ENCODE measurements at regions not wholly inside any gene's neighbourhood (a gene's known extent, or its start where the extent isn't known, plus 50 kb on each side); places are given as distances from the start of the nearest gene placed in this dataset.
A peak's percentile ranks its signal among the peaks of the same experiment; 100 is the strongest.

GRCh38 chr14:27557445-27557844 lies 959.6 kb upstream of the NOVA1 start:
- Histone ChIP-seq H3K27ac (no peak overlapping the region), H3K27me3 (ENCODE audit: low read depth) (no peaks in the 10 kb centered on the region), H3K4me3 (no peak overlapping the region), H3K4me1 (no peaks in the 10 kb centered on the region), H3K9me3 (no peaks in the 10 kb centered on the region), H3K36me3 (no peaks in the 10 kb centered on the region)
- no peak for ATAC-seq
- intact Hi-C loops (cut with DNase I), result no loop called here
- no peak for TF ChIP-seq CTCF (IDR thresholded peaks at IDR 0.05)
- DNase-seq, result no peak

GRCh38 chr14:27559848-27560247 lies 962.0 kb upstream of the NOVA1 start:
- Histone ChIP-seq H3K27me3 (ENCODE audit: low read depth) (no peaks in the 10 kb centered on the region), H3K4me1 (no peaks in the 10 kb centered on the region), H3K36me3 (no peaks in the 10 kb centered on the region), H3K9me3 (no peaks in the 10 kb centered on the region), H3K4me3 (no peak overlapping the region), H3K27ac (no peak overlapping the region)
- ATAC-seq (no peak), DNase-seq (no peak)
- no peak for TF ChIP-seq CTCF (IDR thresholded peaks at IDR 0.05)
- intact Hi-C loops (cut with DNase I), result no loop called here

- H3K27me3 ChIP-seq (ENCODE audit: low read depth), result no peaks in the 10 kb centered on the region
- no peak for TF ChIP-seq CTCF (IDR thresholded peaks at IDR 0.05)
- intact Hi-C loops (cut with DNase I), result no loop called here
- DNase-seq (no peak), ATAC-seq (no peak)
- H3K4me1 ChIP-seq, result no peaks in the 10 kb centered on the region
- no peaks in the 10 kb centered on the region for H3K36me3 ChIP-seq
- no peak overlapping the region for H3K4me3 ChIP-seq
- H3K27ac ChIP-seq, result no peak overlapping the region
- H3K9me3 ChIP-seq, result no peaks in the 10 kb centered on the region
Observed at GRCh38 chr14:27566843-27567382, 969.1 kb upstream of the NOVA1 start.

GRCh38 chr14:27573018-27573417 lies 975.2 kb upstream of the NOVA1 start:
- ATAC-seq (peak in 1 of 2 donors; percentile 21), DNase-seq (no peak)
- Histone ChIP-seq H3K36me3 (no peaks in the 10 kb centered on the region), H3K27ac (no peak overlapping the region), H3K4me1 (no peaks in the 10 kb centered on the region), H3K4me3 (no peak overlapping the region), H3K9me3 (peaks cover 6% of the 10 kb centered on the region), H3K27me3 (ENCODE audit: low read depth) (no peaks in the 10 kb centered on the region)
- no peak for TF ChIP-seq CTCF (IDR thresholded peaks at IDR 0.05)
- intact Hi-C loops (cut with DNase I), result no loop called here

- H3K27ac ChIP-seq, result no peak overlapping the region
- H3K9me3 ChIP-seq, result no peaks in the 10 kb centered on the region
- ATAC-seq (no peak), DNase-seq (no peak)
- no peaks in the 10 kb centered on the region for H3K36me3 ChIP-seq
- H3K4me3 ChIP-seq, result no peak overlapping the region
- H3K27me3 ChIP-seq (ENCODE audit: low read depth), result no peaks in the 10 kb centered on the region
- TF ChIP-seq CTCF (IDR thresholded peaks at IDR 0.05), result no peak
- intact Hi-C loops (cut with DNase I), result no loop called here
- no peaks in the 10 kb centered on the region for H3K4me1 ChIP-seq
Observed at GRCh38 chr14:27587103-27587502, 989.3 kb upstream of the NOVA1 start.

- TF ChIP-seq CTCF (IDR thresholded peaks at IDR 0.05), result no peak
- Histone ChIP-seq H3K36me3 (no peaks in the 10 kb centered on the region), H3K27ac (no peak overlapping the region), H3K4me3 (no peak overlapping the region), H3K9me3 (no peaks in the 10 kb centered on the region), H3K4me1 (no peaks in the 10 kb centered on the region), H3K27me3 (ENCODE audit: low read depth) (no peaks in the 10 kb centered on the region)
- intact Hi-C loops (cut with DNase I), result no loop called here
- DNase-seq (no peak), ATAC-seq (no peak)
Observed at GRCh38 chr14:27605282-27605681, 1007.4 kb upstream of the NOVA1 start.
